Activated CD8-positive, alpha-beta memory T cell treated with anti-CD3 and anti-CD28 coated beads, Interleukin-2, amount 10 ng/mL, durations not matched to agents 7 days and 5 days (primary cell): ENCODE measurements at regions not wholly inside any gene's neighbourhood (a gene's known extent, or its start where the extent isn't known, plus 50 kb on each side); places are given as distances from the start of the nearest gene placed in this dataset.

ENCODE experiments used
- ATAC-seq: fragments of 150-1000 bp; cut with Tn5 transposase; one replicate; pipeline ENCODE4 v1.10.0; 2021; ENCODE audit warnings: moderate library complexity
- CTCF ChIA-PET: fragments of 350-600 bp; sonication (Branson Sonifier 250); formaldehyde crosslinking; loops from one replicate; lab custom pipeline; 2021; ENCODE audit warnings: antibody characterized with exemption; lab: Charles Lee
- DNase-seq: peaks from one replicate; pipeline ENCODE4 v3.0.0-alpha.2; 2020
- H3K27ac Mint-ChIP-seq: one replicate; pipeline ENCODE4 v1.8.0; 2021; ENCODE audit warnings: mild to moderate bottlenecking, mixed read lengths
- H3K27me3 Mint-ChIP-seq: one replicate; pipeline ENCODE4 v1.8.0; 2021; ENCODE audit warnings: mixed read lengths
- H3K36me3 Mint-ChIP-seq: one replicate; pipeline ENCODE4 v1.8.0; 2021; ENCODE audit warnings: mild to moderate bottlenecking, mixed read lengths
- H3K4me1 Mint-ChIP-seq: one replicate; pipeline ENCODE4 v1.8.0; 2021; ENCODE audit warnings: mixed read lengths
- H3K4me3 Mint-ChIP-seq: one replicate; pipeline ENCODE4 v1.8.0; 2021; ENCODE audit warnings: mild to moderate bottlenecking, moderate library complexity, mixed read lengths
- H3K9me3 Mint-ChIP-seq: one replicate; pipeline ENCODE4 v1.8.0; 2022; ENCODE audit warnings: low read depth, mixed read lengths

GRCh38 chr16:35431829-35432663, 1972.6 kb downstream of the TP53TG3F start:
- no peaks in the 10 kb centered on the region for H3K27me3 Mint-ChIP-seq
- DNase-seq (no peak), ATAC-seq (no peak)
- no peak overlapping the region for H3K27ac Mint-ChIP-seq
- CTCF ChIA-PET, result interaction anchor here (0.6 kb wide), 1 partner anchor 11 kb away, joined by 3 read pairs; no protein-coding TSS in a partner anchor
- no peaks in the 10 kb centered on the region for H3K4me1 Mint-ChIP-seq
- H3K4me3 Mint-ChIP-seq, result no peak overlapping the region
- H3K36me3 Mint-ChIP-seq, result no peaks in the 10 kb centered on the region
- H3K9me3 Mint-ChIP-seq, result peaks cover 13% of the 10 kb centered on the region

GRCh38 chr16:35440875-35441274, 1981.5 kb downstream of the TP53TG3F start:
- no peaks in the 10 kb centered on the region for H3K36me3 Mint-ChIP-seq
- no peaks in the 10 kb centered on the region for H3K27me3 Mint-ChIP-seq
- H3K4me3 Mint-ChIP-seq, result no peak overlapping the region
- no peak for DNase-seq
- CTCF ChIA-PET, result no interaction called here
- ATAC-seq, result no peak
- no peak overlapping the region for H3K27ac Mint-ChIP-seq
- peaks cover 19% of the 10 kb centered on the region for H3K9me3 Mint-ChIP-seq
- H3K4me1 Mint-ChIP-seq, result no peaks in the 10 kb centered on the region

- Mint-ChIP-seq H3K27ac (no peak overlapping the region), H3K4me1 (no peaks in the 10 kb centered on the region), H3K36me3 (no peaks in the 10 kb centered on the region), H3K9me3 (peaks cover 39% of the 10 kb centered on the region), H3K4me3 (no peak overlapping the region), H3K27me3 (no peaks in the 10 kb centered on the region)
- DNase-seq (no peak), ATAC-seq (no peak)
- CTCF ChIA-PET, result no interaction called here
These were observed 1987.7 kb downstream of the TP53TG3F start for GRCh38 chr16:35447010-35447558.

GRCh38 chr16:35449663-35450062, 1990.3 kb downstream of the TP53TG3F start:
- Mint-ChIP-seq H3K9me3 (peaks cover 40% of the 10 kb centered on the region), H3K36me3 (peaks cover 1% of the 10 kb centered on the region), H3K4me1 (no peaks in the 10 kb centered on the region), H3K4me3 (no peak overlapping the region), H3K27me3 (no peaks in the 10 kb centered on the region), H3K27ac (no peak overlapping the region)
- no peak for DNase-seq
- CTCF ChIA-PET, result no interaction called here
- no peak for ATAC-seq

GRCh38 chr16:35450648-35451047, 1991.2 kb downstream of the TP53TG3F start:
- ATAC-seq (no peak), DNase-seq (no peak)
- Mint-ChIP-seq H3K4me1 (no peaks in the 10 kb centered on the region), H3K27ac (no peak overlapping the region), H3K9me3 (peaks cover 36% of the 10 kb centered on the region), H3K27me3 (no peaks in the 10 kb centered on the region), H3K36me3 (peaks cover 1% of the 10 kb centered on the region), H3K4me3 (no peak overlapping the region)
- CTCF ChIA-PET, result no interaction called here

GRCh38 chr16:35452471-35452870, 1993.1 kb downstream of the TP53TG3F start:
- H3K4me1 Mint-ChIP-seq, result no peaks in the 10 kb centered on the region
- no peak for DNase-seq
- no peak for ATAC-seq
- H3K9me3 Mint-ChIP-seq, result peaks cover 31% of the 10 kb centered on the region
- peaks cover 1% of the 10 kb centered on the region for H3K36me3 Mint-ChIP-seq
- no peak overlapping the region for H3K4me3 Mint-ChIP-seq
- CTCF ChIA-PET, result no interaction called here
- no peaks in the 10 kb centered on the region for H3K27me3 Mint-ChIP-seq
- H3K27ac Mint-ChIP-seq, result no peak overlapping the region

- ATAC-seq (no peak), DNase-seq (no peak)
- Mint-ChIP-seq H3K27ac (no peak overlapping the region), H3K4me1 (no peaks in the 10 kb centered on the region), H3K4me3 (no peak overlapping the region), H3K27me3 (no peaks in the 10 kb centered on the region), H3K9me3 (peaks cover 12% of the 10 kb centered on the region), H3K36me3 (no peaks in the 10 kb centered on the region)
- CTCF ChIA-PET, result no interaction called here
These were observed 2003.9 kb downstream of the TP53TG3F start for GRCh38 chr16:35463358-35463757.

- no peaks in the 10 kb centered on the region for H3K36me3 Mint-ChIP-seq
- ATAC-seq (no peak), DNase-seq (no peak)
- H3K9me3 Mint-ChIP-seq, result peaks cover 8% of the 10 kb centered on the region
- CTCF ChIA-PET, result no interaction called here
- H3K27ac Mint-ChIP-seq, result no peak overlapping the region
- no peaks in the 10 kb centered on the region for H3K27me3 Mint-ChIP-seq
- no peaks in the 10 kb centered on the region for H3K4me1 Mint-ChIP-seq
- H3K4me3 Mint-ChIP-seq, result no peak overlapping the region
These were observed 2020.9 kb downstream of the TP53TG3F start for GRCh38 chr16:35480361-35480760.

GRCh38 chr16:35480988-35481387, 2021.6 kb downstream of the TP53TG3F start:
- Mint-ChIP-seq H3K27ac (no peak overlapping the region), H3K36me3 (no peaks in the 10 kb centered on the region), H3K27me3 (no peaks in the 10 kb centered on the region), H3K4me1 (no peaks in the 10 kb centered on the region), H3K4me3 (no peak overlapping the region), H3K9me3 (peaks cover 3% of the 10 kb centered on the region)
- CTCF ChIA-PET, result no interaction called here
- DNase-seq, result no peak
- ATAC-seq, result no peak

- no peak for ATAC-seq
- Mint-ChIP-seq H3K27me3 (no peaks in the 10 kb centered on the region), H3K27ac (no peak overlapping the region), H3K4me3 (no peak overlapping the region), H3K36me3 (no peaks in the 10 kb centered on the region), H3K4me1 (no peaks in the 10 kb centered on the region), H3K9me3 (peaks cover 5% of the 10 kb centered on the region)
- no peak for DNase-seq
- CTCF ChIA-PET, result no interaction called here
These were observed 2026.5 kb downstream of the TP53TG3F start for GRCh38 chr16:35485915-35486314.

- no peaks in the 10 kb centered on the region for H3K36me3 Mint-ChIP-seq
- peaks cover 18% of the 10 kb centered on the region for H3K9me3 Mint-ChIP-seq
- H3K27me3 Mint-ChIP-seq, result no peaks in the 10 kb centered on the region
- ATAC-seq, result no peak
- DNase-seq, result no peak
- H3K4me1 Mint-ChIP-seq, result no peaks in the 10 kb centered on the region
- H3K4me3 Mint-ChIP-seq, result no peak overlapping the region
- H3K27ac Mint-ChIP-seq, result no peak overlapping the region
- CTCF ChIA-PET, result no interaction called here
These were observed 2032.8 kb downstream of the TP53TG3F start for GRCh38 chr16:35492225-35492624.

GRCh38 chr16:35497399-35497798, 2038.0 kb downstream of the TP53TG3F start:
- DNase-seq (no peak), ATAC-seq (no peak)
- H3K4me1 Mint-ChIP-seq, result no peaks in the 10 kb centered on the region

GRCh38 chr16:35506018-35506897, 2046.8 kb downstream of the TP53TG3F start:
- Mint-ChIP-seq H3K9me3 (peaks cover 12% of the 10 kb centered on the region), H3K4me1 (no peaks in the 10 kb centered on the region), H3K4me3 (no peak overlapping the region), H3K27ac (no peak overlapping the region), H3K27me3 (no peaks in the 10 kb centered on the region), H3K36me3 (no peaks in the 10 kb centered on the region)
- CTCF ChIA-PET, result no interaction called here
- DNase-seq (no peak), ATAC-seq (no peak)

More at GRCh38 chr16:35497399-35497798, 2038.0 kb downstream of the TP53TG3F start:
- H3K9me3 Mint-ChIP-seq, result peaks cover 18% of the 10 kb centered on the region
- H3K4me3 Mint-ChIP-seq, result no peak overlapping the region
- no peaks in the 10 kb centered on the region for H3K36me3 Mint-ChIP-seq
- H3K27ac Mint-ChIP-seq, result no peak overlapping the region
- no peaks in the 10 kb centered on the region for H3K27me3 Mint-ChIP-seq
- CTCF ChIA-PET, result no interaction called here
